Loucy (cell line): ENCODE measurements at regions not wholly inside any gene's neighbourhood (a gene's known extent, or its start where the extent isn't known, plus 50 kb on each side); places are given as distances from the start of the nearest gene placed in this dataset.

Source experiments
- CTCF ChIP-seq: fragments of 200-600 bp; sonication (generic); conservative IDR thresholded peaks from 2 replicates; pipeline ENCODE4 v1.5.1; 2014; ENCODE audit warnings: mild to moderate bottlenecking, antibody characterized with exemption, low read length
- EZH2phosphoT487 ChIP-seq: fragments of 200-600 bp; IDR thresholded peaks from 2 replicates; pipeline ENCODE4 v1.6.1; 2018; ENCODE audit warnings: antibody characterized with exemption, mild to moderate bottlenecking, moderate library complexity, borderline replicate concordance

GRCh38 chr7:25310896-25311295 lies 82.6 kb upstream of the NPVF start:
- TF ChIP-seq CTCF, result no peak
- no peak for TF ChIP-seq EZH2phosphoT487
